T-helper 1 cell treated with Interleukin-12 subunit alpha and Interleukin-12 subunit beta and Interleukin-4 antibody, amounts not matched to agents 30 μg/mL and 1 μg/mL, for 36 hours (primary cell): ENCODE measurements at regions not wholly inside any gene's neighbourhood (a gene's known extent, or its start where the extent isn't known, plus 50 kb on each side); places are given as distances from the start of the nearest gene placed in this dataset.
"Not testable (repeated sequence)": the region's sequence is repeated elsewhere in the genome, so short reads cannot be mapped to it uniquely, and the experiment has no call there.

Experiments used
- H3K27ac Mint-ChIP-seq: one replicate; pipeline ENCODE4 v1.8.0; 2021; ENCODE audit warnings: mild to moderate bottlenecking, mixed read lengths
- H3K27me3 Mint-ChIP-seq: one replicate; pipeline ENCODE4 v1.8.0; 2021; ENCODE audit warnings: low read depth, mixed read lengths
- H3K36me3 Mint-ChIP-seq: one replicate; pipeline ENCODE4 v1.8.0; 2021; ENCODE audit warnings: low read depth, mixed read lengths
- H3K4me1 Mint-ChIP-seq: one replicate; pipeline ENCODE4 v1.8.0; 2021; ENCODE audit warnings: low read depth, mixed read lengths
- H3K4me3 Mint-ChIP-seq: one replicate; pipeline ENCODE4 v1.8.0; 2021; ENCODE audit warnings: mild to moderate bottlenecking, moderate library complexity, mixed read lengths
- H3K9me3 Mint-ChIP-seq: one replicate; pipeline ENCODE4 v1.8.0; 2021; ENCODE audit warnings: mixed read lengths

- H3K9me3 Mint-ChIP-seq, result no peaks in the 10 kb centered on the region
- H3K27me3 Mint-ChIP-seq, result no peaks in the 10 kb centered on the region
- H3K4me1 Mint-ChIP-seq, result peaks cover 35% of the 10 kb centered on the region
- peaks cover 6% of the 10 kb centered on the region for H3K36me3 Mint-ChIP-seq
- peak overlapping the region; percentile 75 for H3K27ac Mint-ChIP-seq
- H3K4me3 Mint-ChIP-seq, result peak overlapping the region; percentile 60
Measured at GRCh38 chr22:40094485-40094884, 83.2 kb upstream of the TNRC6B start.

GRCh38 chr22:40099887-40100286 is 77.8 kb upstream of the TNRC6B start:
- H3K27ac Mint-ChIP-seq, H3K36me3 Mint-ChIP-seq, H3K27me3 Mint-ChIP-seq, H3K4me3 Mint-ChIP-seq, H3K9me3 Mint-ChIP-seq: not testable (repeated sequence)
- peaks cover 24% of the 10 kb centered on the region for H3K4me1 Mint-ChIP-seq

GRCh38 chr22:40105755-40106154 is 72.0 kb upstream of the TNRC6B start:
- Mint-ChIP-seq H3K9me3 (no peaks in the 10 kb centered on the region), H3K36me3 (peaks cover 9% of the 10 kb centered on the region), H3K27ac (peak overlapping the region; percentile 18), H3K27me3 (no peaks in the 10 kb centered on the region), H3K4me1 (peaks cover 38% of the 10 kb centered on the region), H3K4me3 (no peak overlapping the region)

GRCh38 chr22:40107244-40107643 is 70.5 kb upstream of the TNRC6B start:
- Mint-ChIP-seq H3K4me1 (peaks cover 40% of the 10 kb centered on the region), H3K27ac (peak overlapping the region; percentile 93), H3K4me3 (peak overlapping the region; percentile 83), H3K9me3 (no peaks in the 10 kb centered on the region), H3K27me3 (no peaks in the 10 kb centered on the region), H3K36me3 (peaks cover 7% of the 10 kb centered on the region)

GRCh38 chr22:40107851-40108378 is 69.8 kb upstream of the TNRC6B start:
- Mint-ChIP-seq H3K27me3 (no peaks in the 10 kb centered on the region), H3K4me3 (peak overlapping the region; percentile 83), H3K4me1 (peaks cover 40% of the 10 kb centered on the region), H3K36me3 (peaks cover 7% of the 10 kb centered on the region), H3K9me3 (no peaks in the 10 kb centered on the region), H3K27ac (peak overlapping the region; percentile 93)

GRCh38 chr22:40108396-40108795 is 69.3 kb upstream of the TNRC6B start:
- Mint-ChIP-seq H3K4me1 (peaks cover 38% of the 10 kb centered on the region), H3K4me3 (peak overlapping the region; percentile 83)

GRCh38 chr22:40108926-40109325 is 68.8 kb upstream of the TNRC6B start:
- not testable (repeated sequence) for H3K4me3 Mint-ChIP-seq, H3K36me3 Mint-ChIP-seq, H3K27ac Mint-ChIP-seq, H3K9me3 Mint-ChIP-seq, H3K27me3 Mint-ChIP-seq
- peaks cover 38% of the 10 kb centered on the region for H3K4me1 Mint-ChIP-seq

More at GRCh38 chr22:40108396-40108795, 69.3 kb upstream of the TNRC6B start:
- H3K9me3 Mint-ChIP-seq, result no peaks in the 10 kb centered on the region
- H3K27ac Mint-ChIP-seq, result peak overlapping the region; percentile 93
- H3K27me3 Mint-ChIP-seq, result no peaks in the 10 kb centered on the region
- peaks cover 7% of the 10 kb centered on the region for H3K36me3 Mint-ChIP-seq

GRCh38 chr22:40111451-40111850 is 66.3 kb upstream of the TNRC6B start:
- Mint-ChIP-seq H3K9me3 (no peaks in the 10 kb centered on the region), H3K36me3 (peaks cover 5% of the 10 kb centered on the region), H3K27ac (no peak overlapping the region), H3K4me3 (no peak overlapping the region), H3K27me3 (no peaks in the 10 kb centered on the region), H3K4me1 (peaks cover 43% of the 10 kb centered on the region)

- Mint-ChIP-seq H3K36me3 (no peaks in the 10 kb centered on the region), H3K4me3 (no peak overlapping the region), H3K27ac (no peak overlapping the region), H3K27me3 (no peaks in the 10 kb centered on the region), H3K4me1 (peaks cover 41% of the 10 kb centered on the region), H3K9me3 (no peaks in the 10 kb centered on the region)
Measured at GRCh38 chr22:40112595-40112994, 65.1 kb upstream of the TNRC6B start.

GRCh38 chr22:40113696-40114095 is 64.0 kb upstream of the TNRC6B start:
- H3K27me3 Mint-ChIP-seq, result no peaks in the 10 kb centered on the region
- no peak overlapping the region for H3K27ac Mint-ChIP-seq
- no peaks in the 10 kb centered on the region for H3K9me3 Mint-ChIP-seq
- H3K36me3 Mint-ChIP-seq, result peaks cover 2% of the 10 kb centered on the region
- H3K4me3 Mint-ChIP-seq, result no peak overlapping the region
- H3K4me1 Mint-ChIP-seq, result peaks cover 33% of the 10 kb centered on the region

- peaks cover 30% of the 10 kb centered on the region for H3K4me1 Mint-ChIP-seq
- no peak overlapping the region for H3K27ac Mint-ChIP-seq
- H3K4me3 Mint-ChIP-seq, result no peak overlapping the region
- H3K27me3 Mint-ChIP-seq, result no peaks in the 10 kb centered on the region
- peaks cover 4% of the 10 kb centered on the region for H3K36me3 Mint-ChIP-seq
- no peaks in the 10 kb centered on the region for H3K9me3 Mint-ChIP-seq
Measured at GRCh38 chr22:40114411-40114810, 63.3 kb upstream of the TNRC6B start.

- Mint-ChIP-seq H3K27me3 (no peaks in the 10 kb centered on the region), H3K27ac (peak overlapping the region; percentile 37), H3K9me3 (no peaks in the 10 kb centered on the region), H3K36me3 (peaks cover 9% of the 10 kb centered on the region), H3K4me3 (no peak overlapping the region), H3K4me1 (peaks cover 29% of the 10 kb centered on the region)
Measured at GRCh38 chr22:40116496-40117200, 61.1 kb upstream of the TNRC6B start.

- Mint-ChIP-seq H3K4me1 (peaks cover 37% of the 10 kb centered on the region), H3K27ac (no peak overlapping the region), H3K4me3 (no peak overlapping the region), H3K9me3 (no peaks in the 10 kb centered on the region), H3K36me3 (peaks cover 15% of the 10 kb centered on the region), H3K27me3 (no peaks in the 10 kb centered on the region)
Measured at GRCh38 chr22:40118979-40119378, 58.7 kb upstream of the TNRC6B start.

GRCh38 chr22:40120848-40121247 is 56.9 kb upstream of the TNRC6B start:
- Mint-ChIP-seq H3K36me3 (peaks cover 21% of the 10 kb centered on the region), H3K9me3 (no peaks in the 10 kb centered on the region), H3K27me3 (no peaks in the 10 kb centered on the region), H3K4me3 (no peak overlapping the region), H3K4me1 (peaks cover 33% of the 10 kb centered on the region), H3K27ac (no peak overlapping the region)

GRCh38 chr22:40121461-40121860 is 56.3 kb upstream of the TNRC6B start:
- H3K36me3 Mint-ChIP-seq, result peaks cover 21% of the 10 kb centered on the region
- no peaks in the 10 kb centered on the region for H3K9me3 Mint-ChIP-seq
- peaks cover 28% of the 10 kb centered on the region for H3K4me1 Mint-ChIP-seq
- no peak overlapping the region for H3K4me3 Mint-ChIP-seq
- no peaks in the 10 kb centered on the region for H3K27me3 Mint-ChIP-seq
- H3K27ac Mint-ChIP-seq, result no peak overlapping the region
